ENCODE measurements at regions not wholly inside any gene's neighbourhood (a gene's known extent, or its start where the extent isn't known, plus 50 kb on each side); places are given as distances from the start of the nearest gene placed in this dataset.

GRCh38 chr5:3002230-3002629 is 250.8 kb upstream of the IRX2 start:
- no peak for TF ChIP-seq CTCF (IDR thresholded peaks at IDR 0.05)

GRCh38 chr5:3000631-3001030 is 249.2 kb upstream of the IRX2 start:
- no peak for TF ChIP-seq CTCF (IDR thresholded peaks at IDR 0.05)

GRCh38 chr5:2999926-3000325 is 248.4 kb upstream of the IRX2 start:
- no peak for TF ChIP-seq CTCF (IDR thresholded peaks at IDR 0.05)

- TF ChIP-seq CTCF (IDR thresholded peaks at IDR 0.05): no peak
Observed at GRCh38 chr5:2998106-2998505, 246.6 kb upstream of the IRX2 start.

GRCh38 chr5:2997179-2997578 is 245.7 kb upstream of the IRX2 start:
- no peak for TF ChIP-seq CTCF (IDR thresholded peaks at IDR 0.05)

- TF ChIP-seq CTCF (IDR thresholded peaks at IDR 0.05): no peak
Observed at GRCh38 chr5:2996687-2997086, 245.2 kb upstream of the IRX2 start.

- no peak for TF ChIP-seq CTCF (IDR thresholded peaks at IDR 0.05)
Observed at GRCh38 chr5:2996248-2996647, 244.8 kb upstream of the IRX2 start.

GRCh38 chr5:2995667-2996066 is 244.2 kb upstream of the IRX2 start:
- TF ChIP-seq CTCF (IDR thresholded peaks at IDR 0.05): no peak

Data from LNCAP (cell line).